ENCODE measurements at regions not wholly inside any gene's neighbourhood (a gene's known extent, or its start where the extent isn't known, plus 50 kb on each side); places are given as distances from the start of the nearest gene placed in this dataset.

- TF ChIP-seq ZNF184 (tag by site-specific recombination; IDR thresholded peaks at IDR 0.05) (no peak), ZXDB (tag by site-specific recombination; IDR thresholded peaks at IDR 0.05) (no peak), ZNF777 (tag by site-specific recombination; IDR thresholded peaks at IDR 0.05; ENCODE audit: borderline replicate concordance) (no peak), ZNF664 (tag by site-specific recombination; IDR thresholded peaks at IDR 0.05) (no peak), ZNF561 (tag by site-specific recombination; IDR thresholded peaks at IDR 0.05; ENCODE audit: borderline replicate concordance) (no peak), ZBTB7A (tag by site-specific recombination; IDR thresholded peaks at IDR 0.05; ENCODE audit: low read depth) (no peak), ZFP3 (tag by site-specific recombination; IDR thresholded peaks at IDR 0.05; ENCODE audit: low read depth) (no peak), ZNF112 (tag by site-specific recombination; IDR thresholded peaks at IDR 0.05) (no peak), ZNF121 (tag by site-specific recombination; IDR thresholded peaks at IDR 0.05) (no peak), ZNF266 (tag by site-specific recombination; IDR thresholded peaks at IDR 0.05; ENCODE audit: low read depth) (no peak)
Observed at GRCh38 chr2:234851451-234851850, 100.4 kb upstream of the SH3BP4 start (continued).

GRCh38 chr2:234850818-234851217 lies 101.0 kb upstream of the SH3BP4 start:
- no peak for TF ChIP-seq ZNF560 (tag by site-specific recombination; IDR thresholded peaks at IDR 0.05; ENCODE audit: borderline replicate concordance)
- no peak for TF ChIP-seq ZNF148 (tag by site-specific recombination; IDR thresholded peaks at IDR 0.05; ENCODE audit: borderline replicate concordance)
- no peak for TF ChIP-seq ZBTB49 (tag by site-specific recombination; IDR thresholded peaks at IDR 0.05; ENCODE audit: low read depth)
- no peak for TF ChIP-seq IKZF3 (tag by site-specific recombination; IDR thresholded peaks at IDR 0.05)
- no peak for TF ChIP-seq ZSCAN23 (tag by site-specific recombination; IDR thresholded peaks at IDR 0.05)
- TF ChIP-seq ZNF473 (tag by site-specific recombination; IDR thresholded peaks at IDR 0.05): no peak
- no peak for TF ChIP-seq ZNF664 (tag by site-specific recombination; IDR thresholded peaks at IDR 0.05)
- no peak for TF ChIP-seq PRDM4 (tag by site-specific recombination; IDR thresholded peaks at IDR 0.05)
- TF ChIP-seq BCL11A (tag by site-specific recombination; IDR thresholded peaks at IDR 0.05; ENCODE audit: low read depth): no peak
- no peak for TF ChIP-seq ZBTB1 (tag by site-specific recombination; IDR thresholded peaks at IDR 0.05)
- TF ChIP-seq HIC1 (tag by site-specific recombination; IDR thresholded peaks at IDR 0.05): no peak
- no peak for TF ChIP-seq ZXDB (tag by site-specific recombination; IDR thresholded peaks at IDR 0.05)
- no peak for TF ChIP-seq ZBTB20 (tag by site-specific recombination; IDR thresholded peaks at IDR 0.05)
- TF ChIP-seq ZNF768 (tag by site-specific recombination; IDR thresholded peaks at IDR 0.05): no peak
- TF ChIP-seq ZNF274 (IDR thresholded peaks at IDR 0.05; ENCODE audit: low read length): no peak
- TF ChIP-seq ZNF274 (tag by site-specific recombination; IDR thresholded peaks at IDR 0.05; ENCODE audit: borderline replicate concordance): no peak
- TF ChIP-seq ZNF121 (tag by site-specific recombination; IDR thresholded peaks at IDR 0.05): no peak
- no peak for TF ChIP-seq ELK4 (IDR thresholded peaks at IDR 0.05; ENCODE audit: borderline replicate concordance, low read depth, low read length)
- no peak for TF ChIP-seq ZNF175 (tag by site-specific recombination; IDR thresholded peaks at IDR 0.05)
- TF ChIP-seq ZNF561 (tag by site-specific recombination; IDR thresholded peaks at IDR 0.05; ENCODE audit: borderline replicate concordance): no peak
- POLR2A ChIA-PET: no interaction called here
- CTCF ChIA-PET: interaction anchor here (0.5 to 1.4 kb wide), 4 partner anchors 9 to 35 kb away, joined by 3 read pairs; no protein-coding TSS in a partner anchor

More at GRCh38 chr2:234850818-234851217, 101.0 kb upstream of the SH3BP4 start:
- no peaks in the 10 kb centered on the region for H3K36me3 ChIP-seq (ENCODE audit: control insufficient read depth in 2 of 2, insufficient read depth in 1 of 2, low read length in 2 of 2)
- no peak overlapping the region for H3K27ac ChIP-seq (ENCODE audit: extremely low read depth, low read depth, low read length)
- H3K4me1 ChIP-seq (ENCODE audit: control insufficient read depth, insufficient read depth, low read length): peaks cover 4% of the 10 kb centered on the region; the same call in 1 of the 2 replicates
- no peaks in the 10 kb centered on the region for H3K9me3 ChIP-seq (ENCODE audit: control insufficient read depth, insufficient read depth, low read depth, low read length)
- no peak overlapping the region for H3K4me3 ChIP-seq (ENCODE audit: low read depth, low read length)

Data from HEK293 (cell line).